ENCODE measurements at regions not wholly inside any gene's neighbourhood (a gene's known extent, or its start where the extent isn't known, plus 50 kb on each side); places are given as distances from the start of the nearest gene placed in this dataset.

- TF ChIP-seq CTCF (IDR thresholded peaks at IDR 0.05; ENCODE audit: borderline replicate concordance, extremely low read depth, low read length, poor library complexity, severe bottlenecking) (no peak), EZH2 (IDR thresholded peaks at IDR 0.05; ENCODE audit: borderline replicate concordance, low read depth, low read length, severe bottlenecking) (no peak)
Measured at GRCh38 chr2:15069149-15069548, 436.6 kb downstream of the LRATD1 start.
